HCT116 (cell line): ENCODE measurements at regions not wholly inside any gene's neighbourhood (a gene's known extent, or its start where the extent isn't known, plus 50 kb on each side); places are given as distances from the start of the nearest gene placed in this dataset.

Experiments
- ATF3 ChIP-seq: IDR thresholded peaks from 2 replicates; pipeline ENCODE4 v1.6.1; 2012
- CTCF ChIP-seq, 3 experiments: fragments of 200-600 bp in 1 of 3; sonication (generic) in 1 of 3; IDR thresholded peaks in 2 of 3; conservative IDR thresholded peaks in 1 of 3; 2 replicates each; pipeline ENCODE4 v1.5.1; 2012 to 2017; ENCODE audit warnings: low read depth in 2 of 3, low read length in 2 of 3, antibody characterized with exemption in 1 of 3, borderline replicate concordance in 1 of 3, control low read depth in 1 of 3, mild to moderate bottlenecking in 1 of 3, mixed read lengths in 1 of 3, mixed run types in 1 of 3, moderate library complexity in 1 of 3; ENCODE audit not compliant: insufficient read depth in 1 of 3
- ELF1 ChIP-seq: IDR thresholded peaks from 2 replicates; pipeline ENCODE4 v1.6.1; 2012; ENCODE audit warnings: low read depth, borderline replicate concordance
- MAX ChIP-seq: IDR thresholded peaks from 2 replicates; pipeline ENCODE4 v1.6.1; 2012
- POLR2A ChIP-seq: IDR thresholded peaks from 2 replicates; pipeline ENCODE4 v1.7.0; 2011; ENCODE audit warnings: borderline replicate concordance; ENCODE audit not compliant: insufficient read depth, insufficient read length; ENCODE audit errors: extremely low read depth
- POLR2AphosphoS5 ChIP-seq: IDR thresholded peaks from 2 replicates; pipeline ENCODE4 v1.6.1; 2011; ENCODE audit warnings: mild to moderate bottlenecking, low read depth, low read length, moderate library complexity
- ZFX ChIP-seq: fragments of 450-650 bp; IDR thresholded peaks from 2 replicates; pipeline ENCODE4 v1.6.1; 2017

DNA sequence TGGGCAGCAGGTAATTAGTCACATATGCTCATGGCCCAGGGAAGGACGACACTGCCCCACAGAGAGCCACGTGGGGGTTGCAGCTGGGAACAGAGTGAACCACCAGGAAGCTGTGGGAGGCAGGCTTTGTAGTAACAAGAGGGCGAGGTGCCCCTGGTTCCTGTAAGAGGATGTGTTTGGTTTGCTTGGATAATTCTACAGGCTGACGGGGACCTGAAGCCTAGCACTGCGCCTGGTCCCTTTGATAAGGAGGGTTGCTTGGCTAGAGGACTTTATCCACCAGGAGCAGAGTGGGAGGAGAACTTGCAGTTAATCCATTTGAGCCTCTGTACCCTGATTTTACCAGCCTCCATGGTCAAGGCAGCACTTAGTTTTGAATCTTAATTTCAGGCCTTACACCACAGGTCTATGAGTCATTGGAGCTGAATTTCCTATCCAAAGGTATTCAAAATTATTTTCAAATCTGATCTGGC lies 67.4 kb upstream of the CLDN10 start:
- TF ChIP-seq POLR2A: no peak
- TF ChIP-seq POLR2AphosphoS5: no peak
- TF ChIP-seq CTCF (IDR thresholded peaks at IDR 0.05 in 2 of 3, conservative IDR thresholded peaks at IDR 0.05 in 1 of 3; ENCODE audit: borderline replicate concordance in 1 of 3, insufficient read depth in 1 of 3, low read depth in 2 of 3, low read length in 2 of 3): peak in 1 of 3 experiments; percentile 25; a peak in 1 of 6 replicates
- no peak for TF ChIP-seq ELF1
- no peak for TF ChIP-seq ZFX
- TF ChIP-seq ATF3: no peak
- no peak for TF ChIP-seq MAX
